ENCODE measurements at regions not wholly inside any gene's neighbourhood (a gene's known extent, or its start where the extent isn't known, plus 50 kb on each side); places are given as distances from the start of the nearest gene placed in this dataset.
"Not testable (repeated sequence)": the region's sequence is repeated elsewhere in the genome, so short reads cannot be mapped to it uniquely, and the experiment has no call there.

DNA sequence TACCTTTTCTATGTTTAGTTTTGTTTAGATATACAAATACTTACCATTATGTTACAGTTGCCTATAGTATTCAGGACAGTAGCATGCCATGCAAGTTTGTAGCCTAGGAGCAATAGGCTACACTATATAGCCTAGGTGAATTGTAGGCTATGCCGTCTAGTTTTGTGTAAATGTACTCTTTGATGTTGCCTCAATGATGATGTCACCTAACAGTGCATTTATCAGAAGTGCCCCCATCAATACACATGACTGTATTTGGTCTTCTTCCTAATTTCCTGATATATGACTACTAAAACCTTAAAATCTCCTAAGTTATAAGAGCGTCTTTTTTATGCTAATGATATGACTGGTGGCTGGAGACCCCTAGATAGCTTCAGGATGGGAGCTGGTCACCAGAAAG lies 394.4 kb upstream of the STXBP6 start:
- H3K4me2 ChIP-seq = no peak overlapping the region
- H3K36me3 ChIP-seq (ENCODE audit: insufficient read depth) = no peaks in the 10 kb centered on the region
- no peak for TF ChIP-seq CTCF (conservative IDR thresholded peaks at IDR 0.05; ENCODE audit: low read depth, low read length)
- no peaks in the 10 kb centered on the region for H4K20me1 ChIP-seq (ENCODE audit: insufficient read depth)
- H3K4me3 ChIP-seq (IDR thresholded peaks at IDR 0.05; ENCODE audit: insufficient read depth, low read depth, low read length) = no peak overlapping the region
- no peaks in the 10 kb centered on the region for H3K27me3 ChIP-seq (ENCODE audit: insufficient read depth, low read depth)
- H3K4me1 ChIP-seq (ENCODE audit: low read depth, poor library complexity, severe bottlenecking) = no peaks in the 10 kb centered on the region
- no peaks in the 10 kb centered on the region for H3K79me2 ChIP-seq (ENCODE audit: insufficient read depth, low read depth)
- H2AFZ ChIP-seq (ENCODE audit: low read depth) = no peak overlapping the region
- no peak overlapping the region for H3K27ac ChIP-seq
- H3K9ac ChIP-seq = no peak overlapping the region

DNA sequence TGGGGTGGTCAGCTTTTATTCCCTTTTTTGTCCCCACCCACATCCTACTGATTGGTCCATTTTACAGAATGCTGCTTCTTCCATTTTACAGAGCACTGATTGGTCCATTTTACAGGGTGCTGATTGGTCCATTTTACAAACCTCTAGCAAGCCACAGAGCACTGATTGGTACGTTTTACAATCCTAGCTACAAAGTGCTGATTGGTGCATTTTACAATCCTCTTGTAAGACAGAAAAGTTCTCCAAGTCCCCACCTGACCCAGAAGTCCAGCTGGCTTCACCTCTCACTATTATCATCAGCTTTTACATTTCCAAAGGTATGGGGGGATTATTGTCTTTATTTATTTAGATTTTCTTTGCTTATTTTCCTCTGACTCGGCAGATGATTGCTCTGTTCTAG lies 390.4 kb upstream of the STXBP6 start:
- H3K4me1 ChIP-seq (ENCODE audit: low read depth, poor library complexity, severe bottlenecking); H3K4me3 ChIP-seq (IDR thresholded peaks at IDR 0.05; ENCODE audit: insufficient read depth, low read depth, low read length); H3K27me3 ChIP-seq (ENCODE audit: insufficient read depth, low read depth); H3K9ac ChIP-seq; H2AFZ ChIP-seq (ENCODE audit: low read depth); H3K4me2 ChIP-seq; H3K79me2 ChIP-seq (ENCODE audit: insufficient read depth, low read depth); H3K36me3 ChIP-seq (ENCODE audit: insufficient read depth); H3K27ac ChIP-seq; H4K20me1 ChIP-seq (ENCODE audit: insufficient read depth): not testable (repeated sequence)

- Histone ChIP-seq H3K27ac (no peak overlapping the region), H3K9ac (no peak overlapping the region), H3K79me2 (ENCODE audit: insufficient read depth, low read depth) (no peaks in the 10 kb centered on the region), H3K4me3 (IDR thresholded peaks at IDR 0.05; ENCODE audit: insufficient read depth, low read depth, low read length) (no peak overlapping the region), H3K4me1 (ENCODE audit: low read depth, poor library complexity, severe bottlenecking) (no peaks in the 10 kb centered on the region), H3K4me2 (no peak overlapping the region), H2AFZ (ENCODE audit: low read depth) (no peak overlapping the region), H3K27me3 (ENCODE audit: insufficient read depth, low read depth) (no peaks in the 10 kb centered on the region), H3K36me3 (ENCODE audit: insufficient read depth) (no peaks in the 10 kb centered on the region), H4K20me1 (ENCODE audit: insufficient read depth) (no peaks in the 10 kb centered on the region)
- TF ChIP-seq CTCF (conservative IDR thresholded peaks at IDR 0.05; ENCODE audit: low read depth, low read length) = no peak
Measured at GRCh38 chr14:25436906-25437305, 387.0 kb upstream of the STXBP6 start.

- Histone ChIP-seq H3K4me1 (ENCODE audit: low read depth, poor library complexity, severe bottlenecking) (no peaks in the 10 kb centered on the region), H3K36me3 (ENCODE audit: insufficient read depth) (no peaks in the 10 kb centered on the region), H4K20me1 (ENCODE audit: insufficient read depth) (no peaks in the 10 kb centered on the region), H3K27ac (no peak overlapping the region), H3K27me3 (ENCODE audit: insufficient read depth, low read depth) (no peaks in the 10 kb centered on the region), H3K4me2 (no peak overlapping the region), H3K4me3 (IDR thresholded peaks at IDR 0.05; ENCODE audit: insufficient read depth, low read depth, low read length) (no peak overlapping the region), H3K79me2 (ENCODE audit: insufficient read depth, low read depth) (no peaks in the 10 kb centered on the region), H2AFZ (ENCODE audit: low read depth) (no peak overlapping the region), H3K9ac (no peak overlapping the region)
- no peak for TF ChIP-seq CTCF (conservative IDR thresholded peaks at IDR 0.05; ENCODE audit: low read depth, low read length)
Measured at GRCh38 chr14:25436288-25436875, 386.4 kb upstream of the STXBP6 start.

DNA sequence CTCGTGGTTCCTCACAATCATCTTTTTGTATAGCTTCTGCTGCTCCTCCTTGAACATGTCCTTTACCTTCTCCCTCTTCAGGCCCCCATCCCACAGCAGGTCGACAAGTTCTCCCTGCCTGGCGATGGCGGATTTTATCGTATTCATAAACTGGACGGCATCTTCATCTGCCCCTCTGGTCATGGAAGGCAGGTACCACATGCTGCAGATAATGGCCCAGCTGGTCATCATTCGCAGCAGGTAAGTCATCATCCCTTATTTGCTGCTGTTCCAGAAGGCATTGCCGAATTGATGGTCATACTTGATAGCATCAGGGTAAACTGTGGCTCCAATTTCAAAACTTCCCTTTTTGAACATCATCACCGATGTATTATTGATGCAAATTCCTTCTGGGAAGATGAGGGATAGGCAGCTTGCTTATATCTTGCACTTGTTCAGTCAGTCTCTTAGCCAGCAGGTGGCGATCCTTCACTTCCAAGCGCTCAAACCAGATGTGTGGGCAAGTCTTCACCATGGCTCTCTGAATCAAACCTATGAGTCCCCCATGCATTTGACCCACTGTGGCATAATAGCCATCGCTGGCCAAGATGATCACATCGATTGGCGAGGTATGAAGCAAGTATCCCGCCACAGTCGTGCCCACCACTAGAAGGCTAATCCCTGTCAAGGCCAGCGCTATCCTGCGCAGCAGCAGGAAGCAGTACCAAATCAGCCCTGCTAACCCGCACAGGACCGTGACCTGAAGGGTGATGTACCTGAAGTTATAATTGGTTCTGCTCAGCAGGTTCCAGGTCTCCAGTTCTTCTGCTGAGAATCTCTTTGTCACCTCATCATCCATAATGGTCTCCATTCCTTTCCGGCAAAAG lies 381.5 kb upstream of the STXBP6 start:
- Histone ChIP-seq H3K27ac (no peak overlapping the region), H3K9ac (no peak overlapping the region), H3K4me2 (no peak overlapping the region), H2AFZ (ENCODE audit: low read depth) (no peak overlapping the region), H3K27me3 (ENCODE audit: insufficient read depth, low read depth) (no peaks in the 10 kb centered on the region), H3K4me1 (ENCODE audit: low read depth, poor library complexity, severe bottlenecking) (no peaks in the 10 kb centered on the region), H3K36me3 (ENCODE audit: insufficient read depth) (no peaks in the 10 kb centered on the region), H3K4me3 (IDR thresholded peaks at IDR 0.05; ENCODE audit: insufficient read depth, low read depth, low read length) (no peak overlapping the region), H4K20me1 (ENCODE audit: insufficient read depth) (no peaks in the 10 kb centered on the region), H3K79me2 (ENCODE audit: insufficient read depth, low read depth) (no peaks in the 10 kb centered on the region)
- 0 out of 2 replicates have a peak, but pooled peaks have one; percentile 23 for TF ChIP-seq CTCF (conservative IDR thresholded peaks at IDR 0.05; ENCODE audit: low read depth, low read length)
